Upper lobe of right lung (tissue), 1 donor: ENCODE measurements at regions not wholly inside any gene's neighbourhood (a gene's known extent, or its start where the extent isn't known, plus 50 kb on each side); places are given as distances from the start of the nearest gene placed in this dataset.

Experiments
- ATAC-seq: fragments of 200-7000 bp; cut with Tn5 transposase; one replicate; pipeline ENCODE4 v1.9.1; 2020; ENCODE audit warnings: mild to moderate bottlenecking, moderate library complexity
- DNase-seq: peaks from one replicate; pipeline ENCODE4 v3.0.0-alpha.2; 2020
- H3K27ac ChIP-seq: fragments of 200-600 bp; one replicate; pipeline ENCODE4 v1.8.0; 2022
- H3K27me3 ChIP-seq: fragments of 200-600 bp; one replicate; pipeline ENCODE4 v1.8.0; 2022; ENCODE audit warnings: mild to moderate bottlenecking
- H3K36me3 ChIP-seq: fragments of 200-600 bp; one replicate; pipeline ENCODE4 v1.8.0; 2022
- H3K4me1 ChIP-seq: fragments of 200-600 bp; one replicate; pipeline ENCODE4 v1.8.0; 2022
- H3K4me3 ChIP-seq: fragments of 200-600 bp; one replicate; pipeline ENCODE4 v1.8.0; 2022; ENCODE audit warnings: mild to moderate bottlenecking
- H3K9me3 ChIP-seq: fragments of 200-600 bp; one replicate; pipeline ENCODE4 v1.8.0; 2022
- CTCF ChIP-seq: fragments of 200-600 bp; IDR thresholded peaks from one replicate; pipeline ENCODE4 v1.8.0; 2022; ENCODE audit warnings: antibody characterized with exemption
- intact Hi-C: fragments of 100-400 bp; cut with DNase I; formaldehyde crosslinking; loops from one replicate; pipeline ENCODE4 v1.11.0; 2022
- donor health status: DM: no; HTN: yes; CAD: no; lungs with severe emphysema.

DNA sequence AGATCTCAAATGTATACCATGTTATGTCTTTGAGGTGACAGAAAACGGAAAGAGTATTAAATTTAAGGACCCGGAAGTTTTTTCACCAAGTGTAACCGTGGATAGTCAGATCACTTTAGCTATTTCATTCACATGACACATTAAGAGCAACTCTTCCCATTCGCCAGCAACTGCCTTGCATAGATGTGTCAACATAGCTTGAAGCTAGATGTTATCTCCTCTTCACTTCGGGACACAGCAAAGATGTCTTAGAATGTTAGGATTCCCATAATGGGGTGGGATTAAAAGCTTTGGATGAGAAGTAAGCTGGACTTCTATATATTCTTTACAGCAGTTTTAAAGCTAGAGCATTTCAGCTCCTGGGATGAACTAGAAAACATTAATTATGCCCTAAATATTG, 1135.9 kb upstream of the PCDH20 start:
- intact Hi-C loops: no loop called here
- Histone ChIP-seq H3K4me3 (no peak overlapping the region), H3K27ac (no peak overlapping the region), H3K36me3 (no peaks in the 10 kb centered on the region), H3K4me1 (no peaks in the 10 kb centered on the region), H3K9me3 (no peaks in the 10 kb centered on the region), H3K27me3 (no peaks in the 10 kb centered on the region)
- no peak for TF ChIP-seq CTCF
- DNase-seq (no peak), ATAC-seq (no peak)

DNA sequence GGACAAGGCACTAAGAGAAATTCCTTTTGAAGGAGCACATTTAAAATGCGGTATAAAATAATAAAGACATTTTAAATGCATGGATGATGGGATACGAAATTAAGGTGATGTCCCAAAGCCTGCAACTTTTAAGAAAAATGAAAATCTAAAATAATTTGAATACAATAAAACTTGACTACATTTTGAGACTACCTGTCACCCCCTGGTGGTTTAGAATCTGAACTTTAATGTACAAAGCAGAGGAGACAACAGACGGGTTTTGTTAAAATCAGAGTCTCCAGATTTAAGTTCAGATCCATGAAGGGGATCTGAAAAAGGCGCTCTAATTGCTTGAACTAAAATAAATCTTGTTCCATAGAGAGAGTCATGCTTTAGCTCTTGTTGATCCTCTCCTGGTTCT, 1129.3 kb upstream of the PCDH20 start:
- intact Hi-C loops: no loop called here
- ATAC-seq (no peak), DNase-seq (no peak)
- H3K4me3 ChIP-seq: no peak overlapping the region
- no peaks in the 10 kb centered on the region for H3K4me1 ChIP-seq
- H3K27ac ChIP-seq: no peak overlapping the region
- no peaks in the 10 kb centered on the region for H3K36me3 ChIP-seq
- no peak for TF ChIP-seq CTCF
- no peaks in the 10 kb centered on the region for H3K9me3 ChIP-seq
- no peaks in the 10 kb centered on the region for H3K27me3 ChIP-seq

- Histone ChIP-seq H3K36me3 (no peaks in the 10 kb centered on the region), H3K9me3 (no peaks in the 10 kb centered on the region), H3K4me1 (no peaks in the 10 kb centered on the region), H3K4me3 (no peak overlapping the region), H3K27me3 (no peaks in the 10 kb centered on the region), H3K27ac (no peak overlapping the region)
- DNase-seq (no peak), ATAC-seq (no peak)
- TF ChIP-seq CTCF: no peak
- intact Hi-C loops: no loop called here
These were observed 1121.9 kb upstream of the PCDH20 start for GRCh38 chr13:62537593-62537992.

- H3K4me3 ChIP-seq: no peak overlapping the region
- H3K36me3 ChIP-seq: no peaks in the 10 kb centered on the region
- H3K9me3 ChIP-seq: no peaks in the 10 kb centered on the region
- no peak for DNase-seq
- intact Hi-C loops: no loop called here
- no peak for ATAC-seq
- TF ChIP-seq CTCF: no peak
- no peaks in the 10 kb centered on the region for H3K4me1 ChIP-seq
- no peak overlapping the region for H3K27ac ChIP-seq
- H3K27me3 ChIP-seq: no peaks in the 10 kb centered on the region
These were observed 1110.0 kb upstream of the PCDH20 start for GRCh38 chr13:62525652-62526051.

DNA sequence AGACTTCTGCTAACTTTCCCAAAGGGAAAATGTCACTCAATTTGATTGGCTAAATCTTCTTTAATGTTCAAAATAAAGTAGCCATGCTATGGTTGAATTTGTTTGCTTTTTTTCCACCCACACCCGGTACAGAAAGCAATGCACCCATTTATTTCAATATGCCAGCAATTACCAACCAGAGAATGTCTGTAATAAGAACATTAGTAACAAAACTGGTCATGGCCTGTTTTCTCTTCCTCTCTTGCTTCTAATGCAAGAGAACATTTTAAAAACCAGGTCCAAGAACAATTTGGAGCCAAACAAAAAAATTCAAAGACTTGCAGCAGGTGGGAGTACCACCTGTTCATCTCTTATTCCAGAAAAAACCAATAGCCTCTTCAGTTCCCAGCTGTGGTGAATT, 1108.8 kb upstream of the PCDH20 start:
- ATAC-seq (no peak), DNase-seq (no peak)
- TF ChIP-seq CTCF: no peak
- H3K27ac ChIP-seq: no peak overlapping the region
- H3K4me3 ChIP-seq: no peak overlapping the region
- H3K27me3 ChIP-seq: no peaks in the 10 kb centered on the region
- no peaks in the 10 kb centered on the region for H3K9me3 ChIP-seq
- no peaks in the 10 kb centered on the region for H3K4me1 ChIP-seq
- no peaks in the 10 kb centered on the region for H3K36me3 ChIP-seq
- intact Hi-C loops: no loop called here

DNA sequence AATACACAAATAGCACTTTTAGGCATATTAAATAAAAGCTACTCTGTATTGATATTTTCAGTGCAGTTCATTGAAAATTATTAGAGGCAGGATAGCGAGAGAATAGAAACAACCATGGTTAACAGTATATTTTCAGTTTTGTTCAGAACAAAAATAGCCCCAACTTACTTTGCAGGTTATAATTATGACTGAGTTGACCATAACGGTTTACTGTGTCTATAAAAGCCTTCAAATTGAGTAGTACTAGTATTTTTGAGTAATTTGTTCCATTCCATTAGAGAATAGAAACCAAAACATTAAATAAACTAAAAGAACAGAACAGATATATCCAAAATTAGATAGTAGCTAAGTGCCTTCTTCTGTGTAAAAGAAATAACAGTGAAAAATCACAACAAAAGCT, 1108.4 kb upstream of the PCDH20 start:
- no peaks in the 10 kb centered on the region for H3K36me3 ChIP-seq
- no peaks in the 10 kb centered on the region for H3K9me3 ChIP-seq
- intact Hi-C loops: no loop called here
- no peaks in the 10 kb centered on the region for H3K27me3 ChIP-seq
- no peak for TF ChIP-seq CTCF
- no peaks in the 10 kb centered on the region for H3K4me1 ChIP-seq
- ATAC-seq: no peak
- no peak for DNase-seq
- no peak overlapping the region for H3K27ac ChIP-seq
- no peak overlapping the region for H3K4me3 ChIP-seq
